ENCODE measurements at regions not wholly inside any gene's neighbourhood (a gene's known extent, or its start where the extent isn't known, plus 50 kb on each side); places are given as distances from the start of the nearest gene placed in this dataset.

DNA sequence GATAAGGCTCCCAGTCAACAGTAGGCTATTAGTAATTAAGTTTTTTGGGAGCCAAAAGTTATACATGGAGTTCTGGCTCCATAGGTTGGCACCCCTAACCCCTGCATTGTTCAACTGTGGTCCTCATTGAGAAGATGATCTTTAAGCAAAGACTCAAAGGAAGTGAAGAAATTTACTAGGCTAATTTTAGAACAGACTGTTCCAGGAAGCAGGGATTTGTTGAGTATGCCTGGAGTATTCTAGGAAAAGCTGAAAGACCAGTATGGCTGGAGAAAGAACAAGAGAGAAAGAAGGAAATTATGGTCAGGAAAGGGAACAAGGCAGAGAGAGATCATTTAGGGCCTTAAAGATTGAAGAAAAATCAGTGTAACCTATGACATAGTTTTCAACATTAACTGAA, 125.1 kb downstream of the PMAIP1 start:
- TF ChIP-seq GABPA (IDR thresholded peaks at IDR 0.05; ENCODE audit: low read depth, low read length): no peak
- TF ChIP-seq GABPA (CRISPR knock-in tag; IDR thresholded peaks at IDR 0.05; ENCODE audit: low read depth): no peak
- TF ChIP-seq, protein P1, sequence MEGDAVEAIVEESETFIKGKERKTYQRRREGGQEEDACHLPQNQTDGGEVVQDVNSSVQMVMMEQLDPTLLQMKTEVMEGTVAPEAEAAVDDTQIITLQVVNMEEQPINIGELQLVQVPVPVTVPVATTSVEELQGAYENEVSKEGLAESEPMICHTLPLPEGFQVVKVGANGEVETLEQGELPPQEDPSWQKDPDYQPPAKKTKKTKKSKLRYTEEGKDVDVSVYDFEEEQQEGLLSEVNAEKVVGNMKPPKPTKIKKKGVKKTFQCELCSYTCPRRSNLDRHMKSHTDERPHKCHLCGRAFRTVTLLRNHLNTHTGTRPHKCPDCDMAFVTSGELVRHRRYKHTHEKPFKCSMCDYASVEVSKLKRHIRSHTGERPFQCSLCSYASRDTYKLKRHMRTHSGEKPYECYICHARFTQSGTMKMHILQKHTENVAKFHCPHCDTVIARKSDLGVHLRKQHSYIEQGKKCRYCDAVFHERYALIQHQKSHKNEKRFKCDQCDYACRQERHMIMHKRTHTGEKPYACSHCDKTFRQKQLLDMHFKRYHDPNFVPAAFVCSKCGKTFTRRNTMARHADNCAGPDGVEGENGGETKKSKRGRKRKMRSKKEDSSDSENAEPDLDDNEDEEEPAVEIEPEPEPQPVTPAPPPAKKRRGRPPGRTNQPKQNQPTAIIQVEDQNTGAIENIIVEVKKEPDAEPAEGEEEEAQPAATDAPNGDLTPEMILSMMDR (CRISPR knock-in tag; IDR thresholded peaks at IDR 0.05): no peak
- TF ChIP-seq SMAD9 (CRISPR knock-in tag; IDR thresholded peaks at IDR 0.05): no peak
- TF ChIP-seq, protein P2, sequence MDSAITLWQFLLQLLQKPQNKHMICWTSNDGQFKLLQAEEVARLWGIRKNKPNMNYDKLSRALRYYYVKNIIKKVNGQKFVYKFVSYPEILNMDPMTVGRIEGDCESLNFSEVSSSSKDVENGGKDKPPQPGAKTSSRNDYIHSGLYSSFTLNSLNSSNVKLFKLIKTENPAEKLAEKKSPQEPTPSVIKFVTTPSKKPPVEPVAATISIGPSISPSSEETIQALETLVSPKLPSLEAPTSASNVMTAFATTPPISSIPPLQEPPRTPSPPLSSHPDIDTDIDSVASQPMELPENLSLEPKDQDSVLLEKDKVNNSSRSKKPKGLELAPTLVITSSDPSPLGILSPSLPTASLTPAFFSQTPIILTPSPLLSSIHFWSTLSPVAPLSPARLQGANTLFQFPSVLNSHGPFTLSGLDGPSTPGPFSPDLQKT (CRISPR knock-in tag; IDR thresholded peaks at IDR 0.05; ENCODE audit: borderline replicate concordance): no peak
- no peak for TF ChIP-seq EZH2 (conservative IDR thresholded peaks at IDR 0.05; ENCODE audit: low read depth, low read length)
- TF ChIP-seq, protein P3, sequence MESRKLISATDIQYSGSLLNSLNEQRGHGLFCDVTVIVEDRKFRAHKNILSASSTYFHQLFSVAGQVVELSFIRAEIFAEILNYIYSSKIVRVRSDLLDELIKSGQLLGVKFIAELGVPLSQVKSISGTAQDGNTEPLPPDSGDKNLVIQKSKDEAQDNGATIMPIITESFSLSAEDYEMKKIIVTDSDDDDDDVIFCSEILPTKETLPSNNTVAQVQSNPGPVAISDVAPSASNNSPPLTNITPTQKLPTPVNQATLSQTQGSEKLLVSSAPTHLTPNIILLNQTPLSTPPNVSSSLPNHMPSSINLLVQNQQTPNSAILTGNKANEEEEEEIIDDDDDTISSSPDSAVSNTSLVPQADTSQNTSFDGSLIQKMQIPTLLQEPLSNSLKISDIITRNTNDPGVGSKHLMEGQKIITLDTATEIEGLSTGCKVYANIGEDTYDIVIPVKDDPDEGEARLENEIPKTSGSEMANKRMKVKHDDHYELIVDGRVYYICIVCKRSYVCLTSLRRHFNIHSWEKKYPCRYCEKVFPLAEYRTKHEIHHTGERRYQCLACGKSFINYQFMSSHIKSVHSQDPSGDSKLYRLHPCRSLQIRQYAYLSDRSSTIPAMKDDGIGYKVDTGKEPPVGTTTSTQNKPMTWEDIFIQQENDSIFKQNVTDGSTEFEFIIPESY (CRISPR knock-in tag; IDR thresholded peaks at IDR 0.05): no peak
